ENCODE measurements at regions not wholly inside any gene's neighbourhood (a gene's known extent, or its start where the extent isn't known, plus 50 kb on each side); places are given as distances from the start of the nearest gene placed in this dataset.

GRCh38 chr7:3243256-3243655 lies 57.8 kb upstream of the SDK1 start:
- TF ChIP-seq POLR2A (IDR thresholded peaks at IDR 0.05) (no peak), CTCF (IDR thresholded peaks at IDR 0.05) (no peak)
